Breast epithelium (tissue), 3 donors: ENCODE measurements at regions not wholly inside any gene's neighbourhood (a gene's known extent, or its start where the extent isn't known, plus 50 kb on each side); places are given as distances from the start of the nearest gene placed in this dataset.

Experiments
- POLR2A ChIP-seq: fragments of 450-650 bp; IDR thresholded peaks from one replicate; pipeline ENCODE4 v1.6.1; 2016; ENCODE audit warnings: antibody characterized with exemption, mild to moderate bottlenecking, moderate library complexity
- TF ChIP-seq, protein P1 (sequence below), 3 donors: fragments of 450-650 bp; IDR thresholded peaks; one replicate each; pipeline ENCODE4 v1.5.1; 2016 to 2017; ENCODE audit warnings: antibody characterized with exemption in 3 of 3, mild to moderate bottlenecking in 3 of 3, moderate library complexity in 3 of 3

DNA sequence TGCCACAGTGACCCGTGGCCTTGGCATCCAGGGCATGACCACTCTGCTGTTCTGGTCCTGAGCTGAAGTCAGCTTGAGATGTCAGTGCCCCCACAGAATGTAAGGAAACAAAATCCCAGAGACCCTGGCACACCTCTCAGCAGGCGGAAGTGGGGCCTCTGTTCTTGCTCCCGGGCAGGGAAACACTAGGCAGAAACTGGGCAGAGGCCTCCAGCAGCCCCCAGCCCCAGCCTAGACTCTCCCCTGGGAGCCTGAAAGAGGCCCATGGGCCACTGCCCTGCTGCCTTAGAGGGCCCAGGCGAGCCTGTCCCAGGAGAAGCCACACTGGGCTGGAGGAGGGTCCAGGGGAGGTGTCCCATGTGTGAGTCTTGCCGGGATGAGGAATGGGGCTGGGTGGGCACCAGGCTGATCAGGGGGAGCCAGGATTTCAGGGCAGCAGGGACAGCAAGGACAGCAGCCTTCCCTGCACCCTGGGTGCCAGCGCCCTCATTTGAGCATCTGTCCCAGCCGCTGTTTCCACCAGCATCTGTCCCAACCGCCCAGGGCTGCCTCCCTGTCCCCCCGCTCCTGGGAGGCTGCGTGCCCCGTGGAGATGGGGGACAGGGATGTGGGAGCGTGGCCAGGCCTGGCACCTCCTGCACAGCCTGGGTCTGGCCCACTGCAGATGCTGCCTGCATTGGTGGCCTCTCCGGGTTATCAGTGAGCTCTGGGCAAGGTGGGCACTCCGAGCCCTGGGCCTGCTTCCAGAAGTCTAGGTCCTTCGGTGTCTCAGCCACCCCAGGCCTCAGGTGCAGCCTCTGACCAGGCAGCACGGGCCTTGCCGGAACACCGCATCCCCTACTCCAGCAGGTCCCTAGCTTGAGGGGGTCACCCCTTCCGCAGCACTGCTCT, 1072.4 kb downstream of the BRD1 start:
- TF ChIP-seq POLR2A = no peak
- TF ChIP-seq, protein P1, sequence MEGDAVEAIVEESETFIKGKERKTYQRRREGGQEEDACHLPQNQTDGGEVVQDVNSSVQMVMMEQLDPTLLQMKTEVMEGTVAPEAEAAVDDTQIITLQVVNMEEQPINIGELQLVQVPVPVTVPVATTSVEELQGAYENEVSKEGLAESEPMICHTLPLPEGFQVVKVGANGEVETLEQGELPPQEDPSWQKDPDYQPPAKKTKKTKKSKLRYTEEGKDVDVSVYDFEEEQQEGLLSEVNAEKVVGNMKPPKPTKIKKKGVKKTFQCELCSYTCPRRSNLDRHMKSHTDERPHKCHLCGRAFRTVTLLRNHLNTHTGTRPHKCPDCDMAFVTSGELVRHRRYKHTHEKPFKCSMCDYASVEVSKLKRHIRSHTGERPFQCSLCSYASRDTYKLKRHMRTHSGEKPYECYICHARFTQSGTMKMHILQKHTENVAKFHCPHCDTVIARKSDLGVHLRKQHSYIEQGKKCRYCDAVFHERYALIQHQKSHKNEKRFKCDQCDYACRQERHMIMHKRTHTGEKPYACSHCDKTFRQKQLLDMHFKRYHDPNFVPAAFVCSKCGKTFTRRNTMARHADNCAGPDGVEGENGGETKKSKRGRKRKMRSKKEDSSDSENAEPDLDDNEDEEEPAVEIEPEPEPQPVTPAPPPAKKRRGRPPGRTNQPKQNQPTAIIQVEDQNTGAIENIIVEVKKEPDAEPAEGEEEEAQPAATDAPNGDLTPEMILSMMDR (IDR thresholded peaks at IDR 0.05) = no peak
